H7 (cell line): ENCODE measurements at regions not wholly inside any gene's neighbourhood (a gene's known extent, or its start where the extent isn't known, plus 50 kb on each side); places are given as distances from the start of the nearest gene placed in this dataset.

Source experiments
- DNase-seq: peaks from one replicate; pipeline ENCODE4 v3.0.0; 2012
- H3K27me3 ChIP-seq: 2 replicates; pipeline ENCODE4 v1.6.0; 2011; ENCODE audit warnings: mild to moderate bottlenecking, low read length; ENCODE audit not compliant: control insufficient read depth, insufficient read depth
- H3K36me3 ChIP-seq: replicated peaks from 2 replicates; pipeline ENCODE4 v1.5.1; 2011; ENCODE audit warnings: low read length; ENCODE audit not compliant: control insufficient read depth, insufficient read depth
- H3K4me3 ChIP-seq: 2 replicates; pipeline ENCODE4 v1.5.1; 2011; ENCODE audit warnings: low read depth, mild to moderate bottlenecking, control low read depth, low read length, moderate library complexity; ENCODE audit not compliant: insufficient read depth

DNA sequence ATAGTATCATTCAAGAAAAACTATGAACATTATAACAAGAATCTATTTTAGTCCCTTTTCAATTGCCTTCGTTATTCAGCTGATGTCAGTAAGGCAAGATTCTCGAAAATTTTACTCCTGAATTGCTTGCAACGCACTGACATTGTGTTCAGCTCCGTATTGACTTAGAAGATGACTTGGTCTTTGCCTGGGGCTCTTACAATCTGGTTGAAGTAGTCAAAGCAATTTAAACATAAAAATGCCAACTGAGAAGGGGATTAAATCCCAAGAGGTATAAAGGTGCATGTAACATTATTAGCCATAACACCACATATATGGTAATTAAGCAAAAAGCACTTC, 507.1 kb downstream of the CENPC start:
- Histone ChIP-seq H3K36me3 (no peaks in the 10 kb centered on the region), H3K27me3 (no peaks in the 10 kb centered on the region)

DNA sequence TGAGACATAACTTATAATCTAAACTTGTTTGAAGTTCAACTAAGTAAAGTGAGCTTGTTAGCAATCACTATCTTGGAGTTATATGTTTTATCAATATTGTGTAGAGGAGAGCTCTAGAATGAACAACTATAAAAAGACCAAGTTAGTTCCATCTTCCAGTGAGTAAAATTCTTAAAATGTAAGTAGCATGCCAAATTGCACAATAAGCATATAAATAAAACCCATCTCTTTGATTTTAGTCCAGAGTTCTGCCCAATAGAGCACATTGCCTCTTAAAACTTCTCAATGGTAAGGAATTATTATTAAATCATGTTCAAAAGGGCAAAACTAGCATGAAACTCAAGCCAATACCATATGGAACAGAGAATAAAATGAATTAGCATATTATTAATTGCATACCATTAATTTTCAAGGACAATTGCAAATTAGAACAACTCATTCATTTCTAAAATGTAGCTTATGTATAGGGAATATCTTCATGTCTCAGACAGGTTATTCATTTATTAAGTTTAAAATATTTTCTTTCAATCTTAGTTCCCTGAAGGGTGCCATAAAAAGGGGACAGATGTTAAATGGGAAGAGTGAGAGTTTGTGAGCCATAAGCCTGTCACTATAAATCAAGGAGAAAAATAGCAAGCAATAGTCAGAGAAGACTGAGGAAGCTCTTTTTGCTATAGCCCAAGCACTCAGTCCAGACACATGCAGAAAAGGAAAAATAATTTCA, 507.6 kb downstream of the CENPC start:
- H3K4me3 ChIP-seq = no peak overlapping the region

More for the DNA sequence above, 507.1 kb downstream of the CENPC start:
- no peak overlapping the region for H3K4me3 ChIP-seq
- DNase-seq = no peak

DNA sequence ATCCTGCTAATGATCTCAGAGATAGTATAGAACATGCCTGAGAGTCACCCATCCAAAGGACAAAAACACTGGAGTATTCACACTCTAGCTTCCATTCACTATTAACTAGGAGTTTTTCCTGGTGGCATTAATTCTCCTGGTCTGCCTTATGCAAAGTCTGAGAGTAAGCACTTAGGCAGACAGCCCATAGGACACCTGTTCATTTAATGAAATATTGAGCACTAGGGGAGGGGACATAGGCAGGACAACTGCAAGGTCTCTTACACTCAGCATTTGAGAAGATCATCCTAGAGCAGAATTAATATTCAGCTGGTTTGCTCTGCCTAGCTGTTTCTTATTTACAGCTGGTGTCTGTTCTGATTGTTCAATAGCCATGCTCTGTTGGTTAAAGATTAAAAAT, 508.5 kb downstream of the CENPC start:
- Histone ChIP-seq H3K4me3 (no peak overlapping the region), H3K36me3 (no peaks in the 10 kb centered on the region)
- DNase-seq = no peak

More for the DNA sequence above, 507.6 kb downstream of the CENPC start:
- Histone ChIP-seq H3K36me3 (no peaks in the 10 kb centered on the region), H3K27me3 (no peaks in the 10 kb centered on the region)
- DNase-seq = no peak

DNA sequence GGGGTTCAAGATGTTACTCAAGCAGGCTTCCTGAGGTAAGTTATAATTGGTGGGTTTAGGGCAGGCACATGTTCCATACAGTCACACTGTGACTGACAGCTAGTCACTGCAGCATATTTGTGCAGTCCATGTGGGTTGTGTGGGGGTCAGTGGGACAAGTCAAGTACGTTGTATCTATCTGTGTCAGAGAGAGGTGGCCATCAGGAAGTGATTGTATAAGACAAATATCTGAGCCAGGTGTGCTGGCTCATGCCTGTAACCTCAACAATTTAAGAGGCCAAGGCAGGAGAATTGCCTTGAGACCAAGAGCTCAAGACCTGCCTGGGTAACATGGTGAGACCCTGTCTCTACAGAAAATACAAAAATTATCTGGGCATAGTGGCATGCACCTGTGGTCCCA, 509.3 kb downstream of the CENPC start:
- DNase-seq = no peak
- H3K27me3 ChIP-seq = no peaks in the 10 kb centered on the region
- H3K36me3 ChIP-seq = no peaks in the 10 kb centered on the region

More for the DNA sequence above, 508.5 kb downstream of the CENPC start:
- H3K27me3 ChIP-seq = no peaks in the 10 kb centered on the region

DNA sequence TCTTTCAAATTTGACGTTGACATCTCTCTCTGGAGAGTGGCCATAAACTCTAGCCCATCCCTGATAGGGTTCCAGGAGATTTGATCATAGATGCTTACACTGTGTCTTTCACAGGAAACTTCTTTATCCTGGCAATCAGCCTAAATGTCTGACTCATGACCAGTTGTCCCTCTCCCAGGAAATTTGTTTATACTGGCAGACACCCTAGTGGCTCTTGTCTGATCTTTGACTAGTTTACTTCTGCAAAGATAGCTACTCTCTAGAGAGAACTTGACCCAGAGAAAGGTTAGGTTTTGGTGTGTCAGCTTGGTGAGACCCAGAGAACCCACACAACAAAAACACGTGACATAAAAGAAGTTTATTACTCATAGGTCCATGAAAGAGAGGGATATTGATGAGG, 509.8 kb downstream of the CENPC start:
- Histone ChIP-seq H3K4me3 (no peak overlapping the region), H3K36me3 (no peaks in the 10 kb centered on the region), H3K27me3 (no peaks in the 10 kb centered on the region)
- DNase-seq = no peak

More for the DNA sequence above, 509.3 kb downstream of the CENPC start:
- H3K4me3 ChIP-seq = no peak overlapping the region

DNA sequence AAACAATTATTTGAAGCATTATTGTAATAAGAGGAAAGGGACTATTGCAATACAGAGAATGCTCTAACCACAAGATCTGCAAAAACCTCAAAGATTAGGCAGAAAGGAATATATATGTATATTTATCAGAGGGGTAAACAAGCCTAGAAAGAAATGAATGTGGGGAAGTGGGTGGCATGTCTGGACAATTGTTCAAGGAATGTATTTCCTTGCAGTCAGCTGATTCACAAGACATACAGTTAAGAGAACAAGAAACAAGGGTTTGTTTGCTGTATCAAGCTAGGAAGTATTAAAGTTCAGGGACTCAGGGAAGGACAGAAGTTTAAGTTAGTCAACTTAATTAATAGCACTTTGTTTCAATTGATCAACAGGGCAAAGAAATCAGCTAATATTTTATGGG, 514.7 kb downstream of the CENPC start:
- Histone ChIP-seq H3K27me3 (no peaks in the 10 kb centered on the region), H3K36me3 (no peaks in the 10 kb centered on the region), H3K4me3 (no peak overlapping the region)
- DNase-seq = no peak

DNA sequence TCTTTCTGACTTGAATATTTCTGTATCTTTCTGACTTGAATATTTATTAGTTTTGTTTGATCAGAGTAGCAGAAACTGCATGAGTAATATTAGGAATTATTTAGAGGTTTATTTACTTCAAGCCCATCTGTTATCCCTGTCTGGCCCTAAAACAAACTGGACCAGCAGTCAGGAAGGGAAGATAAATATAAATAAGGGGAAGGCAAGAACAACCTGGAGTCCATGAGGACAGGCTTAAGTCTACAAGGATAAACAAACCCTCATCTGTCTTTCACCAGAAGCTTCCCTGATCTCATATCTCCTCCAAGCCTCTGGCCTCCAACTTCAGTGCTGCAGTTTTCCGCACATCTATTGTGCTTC, 524.9 kb downstream of the CENPC start:
- DNase-seq = no peak
- H3K36me3 ChIP-seq = no peaks in the 10 kb centered on the region
- H3K27me3 ChIP-seq = no peaks in the 10 kb centered on the region
- no peak overlapping the region for H3K4me3 ChIP-seq

DNA sequence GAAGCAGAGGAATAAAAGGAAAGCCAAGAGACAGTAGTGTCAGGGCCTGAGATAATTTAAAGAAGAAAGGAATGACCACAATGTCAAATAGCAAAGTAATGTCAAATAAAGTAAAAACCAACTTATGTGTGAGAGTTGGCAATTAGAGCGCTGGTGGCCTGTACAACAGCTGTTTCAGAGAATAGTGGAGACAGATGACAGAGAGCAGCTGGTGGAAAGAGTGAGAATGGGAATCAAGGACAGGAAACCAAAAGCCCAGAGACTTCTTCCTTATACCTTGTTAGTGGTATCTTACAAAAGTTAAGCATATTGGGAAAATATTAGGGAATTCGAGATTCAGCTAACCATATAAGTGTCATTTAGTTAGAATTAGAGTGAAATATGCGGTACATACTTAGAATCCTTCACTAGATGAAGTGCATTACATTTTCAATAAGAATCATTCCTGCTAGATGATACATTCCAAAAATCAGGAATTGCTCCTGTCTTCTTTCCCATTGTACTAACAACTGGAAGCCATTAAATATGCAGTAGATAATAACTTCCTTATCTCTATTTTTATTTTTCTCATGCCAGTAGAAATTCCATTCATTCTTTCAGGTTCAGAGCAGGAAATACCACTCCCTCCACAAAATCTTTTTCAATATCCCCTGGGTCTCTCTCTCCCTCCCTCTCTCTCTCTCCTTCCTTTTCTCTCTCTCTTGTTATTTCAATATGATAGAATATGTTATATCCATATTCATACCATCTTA, 525.4 kb downstream of the CENPC start:
- H3K36me3 ChIP-seq = no peaks in the 10 kb centered on the region
- no peak overlapping the region for H3K4me3 ChIP-seq
- no peak for DNase-seq
- no peaks in the 10 kb centered on the region for H3K27me3 ChIP-seq

DNA sequence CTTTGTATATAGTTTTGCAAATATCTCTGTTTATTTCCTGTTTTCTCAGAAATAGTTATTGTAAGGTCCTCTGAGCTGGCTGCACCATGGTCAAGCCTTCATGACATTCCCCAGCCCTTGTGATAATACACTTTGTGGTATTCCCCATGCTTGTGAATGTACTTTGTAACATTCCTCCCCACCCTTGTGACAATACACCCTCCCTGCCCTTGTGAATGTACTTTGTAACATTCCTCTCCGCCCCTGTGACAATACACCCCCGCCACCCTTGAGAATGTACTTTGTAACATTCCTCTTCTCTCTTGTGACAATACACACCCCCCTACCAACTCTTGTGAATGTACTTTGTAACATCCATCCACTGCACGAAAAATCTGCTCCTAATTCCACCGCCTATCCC, 530.7 kb downstream of the CENPC start:
- no peaks in the 10 kb centered on the region for H3K36me3 ChIP-seq
- no peak overlapping the region for H3K4me3 ChIP-seq
- H3K27me3 ChIP-seq = no peaks in the 10 kb centered on the region
- no peak for DNase-seq

DNA sequence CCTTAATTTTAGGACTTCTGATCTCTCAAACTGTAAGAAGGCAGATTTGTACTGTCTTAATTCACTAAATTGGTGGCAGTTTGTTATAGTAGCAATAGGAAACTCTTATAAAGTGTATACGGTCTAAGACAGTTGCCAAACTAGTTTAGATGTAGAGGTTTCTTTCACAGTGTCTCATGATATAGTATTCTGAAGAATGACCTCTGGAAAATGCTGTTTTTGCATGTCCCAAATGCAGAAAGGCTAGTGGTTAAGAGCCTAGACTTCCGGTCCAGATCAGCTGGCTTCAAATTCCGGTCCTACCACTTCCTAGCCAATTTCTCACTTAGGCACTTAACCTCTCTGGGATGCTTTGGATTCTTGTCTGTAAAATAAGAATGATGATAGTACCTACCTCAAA, 538.5 kb downstream of the CENPC start:
- H3K27me3 ChIP-seq = no peaks in the 10 kb centered on the region
- H3K4me3 ChIP-seq = no peak overlapping the region
- H3K36me3 ChIP-seq = no peaks in the 10 kb centered on the region
- no peak for DNase-seq

DNA sequence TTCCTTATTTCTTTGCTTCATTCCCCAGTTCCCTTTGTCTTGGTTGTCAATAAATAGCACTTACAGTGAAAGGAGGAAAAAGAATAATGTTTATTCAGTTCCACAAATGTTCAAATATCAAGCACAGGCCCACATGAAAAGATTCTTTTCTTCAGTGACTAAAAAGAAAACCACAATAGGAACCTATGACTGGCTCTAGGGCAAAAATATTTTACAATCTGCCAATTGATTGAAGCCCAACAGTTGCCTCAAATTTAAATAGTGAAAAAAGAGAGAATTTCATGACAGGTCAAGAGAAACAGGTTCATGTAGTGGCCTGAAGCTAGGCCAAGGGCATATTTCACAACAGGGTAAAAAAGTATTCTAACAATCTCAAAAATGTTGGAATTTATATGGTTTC, 553.8 kb downstream of the CENPC start:
- DNase-seq = no peak
- no peak overlapping the region for H3K4me3 ChIP-seq
- H3K27me3 ChIP-seq = no peaks in the 10 kb centered on the region
- H3K36me3 ChIP-seq = no peaks in the 10 kb centered on the region

DNA sequence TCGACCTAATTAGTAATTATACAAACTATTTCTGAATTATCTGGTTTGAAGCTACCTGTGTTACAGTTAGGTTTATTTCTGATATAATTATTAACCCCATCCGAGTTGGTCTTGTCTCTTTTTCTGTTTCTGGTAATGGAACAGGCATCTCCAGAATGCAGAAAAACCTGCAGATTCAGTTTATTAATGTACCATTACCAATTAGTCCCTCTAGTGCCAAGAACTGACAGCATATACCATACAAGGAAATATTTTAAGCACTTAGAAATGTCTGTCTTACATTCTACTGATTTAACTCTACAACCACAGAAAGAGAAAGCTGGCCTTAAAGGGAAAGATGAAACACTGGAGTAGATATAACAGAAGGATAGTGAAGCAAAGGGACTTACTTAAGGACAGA, 570.6 kb downstream of the CENPC start:
- H3K36me3 ChIP-seq = no peaks in the 10 kb centered on the region
- no peak for DNase-seq

DNA sequence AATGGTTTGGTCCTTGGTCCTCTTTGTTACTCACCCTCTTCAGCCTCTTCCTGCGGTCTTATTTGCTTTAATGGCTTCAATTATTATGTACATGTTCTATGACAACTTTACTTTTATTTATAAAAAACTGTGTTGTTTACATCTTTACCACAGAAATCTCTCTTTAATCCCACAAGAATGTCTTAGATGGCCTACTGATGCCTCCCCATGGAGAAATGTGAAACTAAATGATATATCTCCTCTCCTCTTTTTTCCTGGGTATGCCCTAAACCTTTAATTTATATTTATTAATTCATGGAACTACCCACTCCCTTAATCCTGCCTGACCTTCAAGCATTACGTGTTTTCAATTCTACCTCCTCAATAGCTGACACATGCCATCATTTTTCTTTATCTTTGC, 573.2 kb downstream of the CENPC start:
- DNase-seq = no peak
- Histone ChIP-seq H3K36me3 (no peaks in the 10 kb centered on the region), H3K4me3 (no peak overlapping the region), H3K27me3 (no peaks in the 10 kb centered on the region)

More for the DNA sequence above, 570.6 kb downstream of the CENPC start:
- no peak overlapping the region for H3K4me3 ChIP-seq
- no peaks in the 10 kb centered on the region for H3K27me3 ChIP-seq

DNA sequence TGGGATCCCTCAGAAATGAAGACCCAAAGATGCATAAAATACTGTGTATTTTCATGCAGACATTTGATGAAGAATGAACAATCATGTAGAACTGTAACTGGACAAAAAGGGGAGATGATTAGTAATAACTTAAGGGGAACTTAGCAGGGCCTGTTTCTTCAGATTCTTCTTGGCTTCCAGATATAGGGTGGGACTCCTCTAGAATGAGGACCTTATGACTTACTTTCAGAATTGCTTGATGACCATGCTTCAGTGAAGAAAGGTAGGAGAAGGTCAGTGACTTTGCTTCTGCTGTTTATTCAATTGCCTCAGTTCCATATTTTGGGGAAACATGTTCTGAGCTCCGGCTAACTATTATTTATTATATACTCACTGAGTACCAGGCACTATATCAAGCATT, 580.8 kb downstream of the CENPC start:
- Histone ChIP-seq H3K4me3 (no peak overlapping the region), H3K36me3 (no peaks in the 10 kb centered on the region), H3K27me3 (no peaks in the 10 kb centered on the region)
- no peak for DNase-seq

DNA sequence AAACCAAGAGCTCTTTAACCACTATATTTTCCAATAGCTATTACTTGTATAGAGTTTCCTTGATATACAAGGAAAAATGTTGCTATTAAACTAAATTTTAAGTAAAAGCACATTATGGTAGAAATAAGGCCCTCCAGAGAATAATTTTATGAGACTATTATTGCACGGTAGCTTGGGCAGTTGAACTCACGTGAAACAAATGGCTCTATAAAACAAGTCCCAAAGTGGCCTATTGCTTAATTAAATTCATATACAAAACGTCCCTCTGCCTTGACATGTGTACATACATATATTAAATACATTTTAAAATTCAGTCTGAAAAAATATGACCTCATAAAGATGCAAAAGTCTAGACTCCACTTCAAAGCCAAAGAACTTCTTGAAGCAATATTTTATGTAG, 582.2 kb downstream of the CENPC start:
- DNase-seq = no peak
- Histone ChIP-seq H3K4me3 (no peak overlapping the region), H3K27me3 (no peaks in the 10 kb centered on the region), H3K36me3 (no peaks in the 10 kb centered on the region)
